Panc1 (cell line): ENCODE measurements at regions not wholly inside any gene's neighbourhood (a gene's known extent, or its start where the extent isn't known, plus 50 kb on each side); places are given as distances from the start of the nearest gene placed in this dataset.
A peak's percentile ranks its signal among the peaks of the same experiment; 100 is the strongest.
"Not testable (repeated sequence)": the region's sequence is repeated elsewhere in the genome, so short reads cannot be mapped to it uniquely, and the experiment has no call there.

ENCODE experiments used
- ATAC-seq: fragments of 200-7000 bp; cut with Tn5 transposase; 2 replicates; pipeline ENCODE4 v1.9.1; 2020; ENCODE audit warnings: mild to moderate bottlenecking, moderate library complexity
- BruUV-seq: library from RNA; stranded (reverse); fragments of 400-500 nt; replicated peaks from 2 replicates; lab custom pipeline; 2021; lab: Mats Ljungman, UMichigan
- CTCF ChIA-PET: fragments of 300-600 bp; sonication (Branson Sonifier 250); formaldehyde crosslinking; loops from one replicate; lab custom pipeline; 2022; ENCODE audit warnings: antibody characterized with exemption; lab: Charles Lee
- POLR2A ChIA-PET: fragments of 300-600 bp; sonication (Branson Sonifier 250); formaldehyde crosslinking; loops from one replicate; lab custom pipeline; 2022; ENCODE audit warnings: antibody characterized with exemption; lab: Charles Lee
- DNase-seq: peaks from one replicate; pipeline ENCODE4 v3.0.0-alpha.2; 2010; ENCODE audit warnings: low read depth, low spot score
- H3K27ac ChIP-seq: 2 replicates; pipeline ENCODE4 v1.5.1; 2011; ENCODE audit warnings: mild to moderate bottlenecking, low read length, inconsistent platforms
- H3K27me3 ChIP-seq: fragments of 200-500 bp; sonication (Bioruptor generic); 2 replicates; pipeline ENCODE4 v1.6.0; 2014; ENCODE audit warnings: low read length, inconsistent platforms; ENCODE audit not compliant: control insufficient read depth, insufficient read depth
- H3K36me3 ChIP-seq: fragments of 200-500 bp; sonication (Bioruptor generic); 2 replicates; pipeline ENCODE4 v1.5.1; 2014; ENCODE audit warnings: inconsistent platforms, mild to moderate bottlenecking, low read length, moderate library complexity; ENCODE audit not compliant: control insufficient read depth, insufficient read depth
- H3K4me1 ChIP-seq: 2 replicates; pipeline ENCODE4 v1.5.1; 2011; ENCODE audit warnings: inconsistent platforms, mild to moderate bottlenecking, low read length, moderate library complexity; ENCODE audit not compliant: control insufficient read depth, insufficient read depth
- H3K4me3 ChIP-seq, 2 experiments: 2 replicates each; pipeline ENCODE4 v1.5.1; 2011 to 2012; ENCODE audit warnings: low read depth in 2 of 2, low read length in 2 of 2, mild to moderate bottlenecking in 2 of 2, inconsistent platforms in 1 of 2, moderate library complexity in 1 of 2
- H3K9me3 ChIP-seq: fragments of 200-500 bp; sonication (Bioruptor generic); 2 replicates; pipeline ENCODE4 v1.5.1; 2014; ENCODE audit warnings: low read depth, mild to moderate bottlenecking, inconsistent platforms, low read length, moderate library complexity; ENCODE audit not compliant: control insufficient read depth, insufficient read depth
- SIN3A ChIP-seq: IDR thresholded peaks from 2 replicates; pipeline ENCODE4 v1.6.1; 2012; ENCODE audit warnings: low read depth, mild to moderate bottlenecking, low read length, moderate library complexity, borderline replicate concordance; ENCODE audit not compliant: insufficient read depth
- TCF7L2 ChIP-seq: IDR thresholded peaks from 2 replicates; pipeline ENCODE4 v1.6.1; 2011; ENCODE audit warnings: mild to moderate bottlenecking, low read depth, low read length, inconsistent platforms
- in situ Hi-C: cut with HindIII; loops from 2 replicates; pipeline ENCODE4 v1.10.0; 2016; ENCODE audit warnings: low sequenced_read_pairs, low pct_unique_long_range_greater_than_20kb
- intact Hi-C: fragments of 100-400 bp; cut with micrococcal nuclease; formaldehyde crosslinking; loops from one replicate; pipeline ENCODE4 v1.10.0; 2022; ENCODE audit not compliant: unreplicated experiment
- TF ChIP-seq, protein P1 (sequence below), 2 experiments: IDR thresholded peaks; 2 replicates each; pipeline ENCODE4 v1.6.1; 2011 to 2012; ENCODE audit warnings: low read depth in 2 of 2, control low read depth in 1 of 2, low read length in 1 of 2, mild to moderate bottlenecking in 1 of 2, moderate library complexity in 1 of 2; ENCODE audit not compliant: insufficient read depth in 1 of 2

DNA sequence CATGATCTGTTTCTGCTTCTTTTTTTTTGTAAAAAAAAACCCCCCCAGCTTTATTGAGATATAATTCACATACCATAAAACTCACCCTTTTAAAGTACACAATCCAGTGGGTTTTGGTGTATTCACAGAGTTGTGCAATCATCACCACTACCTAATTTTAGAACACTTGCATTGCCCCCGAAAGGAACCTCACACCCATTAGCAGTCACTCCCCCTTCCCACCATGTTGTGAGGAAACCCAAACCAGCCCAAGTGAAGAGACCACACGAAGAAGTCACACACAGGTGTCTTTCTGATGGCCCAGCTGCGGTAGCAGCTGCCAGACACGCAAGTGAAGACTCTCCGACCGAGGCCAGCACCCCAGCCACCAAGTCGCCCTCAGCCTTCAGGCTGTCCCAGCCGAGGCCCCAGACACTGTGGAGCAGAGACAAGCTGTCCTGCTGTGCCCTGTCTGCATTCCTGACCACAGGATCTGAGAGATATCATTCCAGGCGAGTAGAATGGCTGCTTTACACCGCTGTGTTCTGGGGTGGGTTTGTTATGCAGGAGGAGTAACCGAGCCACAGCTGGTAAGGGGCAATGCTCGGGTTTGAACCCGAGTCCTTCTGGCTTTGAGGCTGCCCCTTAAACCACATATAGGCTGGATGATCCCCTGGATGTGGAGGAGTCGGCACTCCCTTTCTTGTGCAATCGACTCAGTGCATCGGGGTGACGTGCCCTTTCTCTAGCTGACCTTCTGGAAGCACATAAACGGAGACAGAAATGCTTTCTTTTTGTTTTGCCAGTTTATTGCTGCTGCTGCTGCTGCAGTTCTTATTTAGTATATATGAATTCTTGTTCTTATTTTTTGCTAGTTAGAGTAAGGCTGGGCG is 59.1 kb upstream of the PTPN1 start:
- in situ Hi-C loops (no loop called here), intact Hi-C loops (no loop called here)
- peaks cover 13% of the 10 kb centered on the region for H3K4me1 ChIP-seq
- no TSS peak for BruUV-seq
- H3K4me3 ChIP-seq, result peak overlapping the region in 1 of 2 experiments; percentile 15; a peak in 1 of 4 replicates
- ChIA-PET POLR2A (interaction anchor here (0.6 kb wide), 1 partner anchor 27 kb away, joined by 3 read pairs; no protein-coding TSS in a partner anchor), CTCF (no interaction called here)
- no peaks in the 10 kb centered on the region for H3K27me3 ChIP-seq
- DNase-seq, result no peak
- H3K27ac ChIP-seq, result peak overlapping the region; percentile 42; the same call in 1 of the 2 replicates
- H3K9me3 ChIP-seq, result no peaks in the 10 kb centered on the region
- H3K36me3 ChIP-seq, result no peaks in the 10 kb centered on the region
- ATAC-seq, result peak; percentile 73
- TF ChIP-seq, protein P1, sequence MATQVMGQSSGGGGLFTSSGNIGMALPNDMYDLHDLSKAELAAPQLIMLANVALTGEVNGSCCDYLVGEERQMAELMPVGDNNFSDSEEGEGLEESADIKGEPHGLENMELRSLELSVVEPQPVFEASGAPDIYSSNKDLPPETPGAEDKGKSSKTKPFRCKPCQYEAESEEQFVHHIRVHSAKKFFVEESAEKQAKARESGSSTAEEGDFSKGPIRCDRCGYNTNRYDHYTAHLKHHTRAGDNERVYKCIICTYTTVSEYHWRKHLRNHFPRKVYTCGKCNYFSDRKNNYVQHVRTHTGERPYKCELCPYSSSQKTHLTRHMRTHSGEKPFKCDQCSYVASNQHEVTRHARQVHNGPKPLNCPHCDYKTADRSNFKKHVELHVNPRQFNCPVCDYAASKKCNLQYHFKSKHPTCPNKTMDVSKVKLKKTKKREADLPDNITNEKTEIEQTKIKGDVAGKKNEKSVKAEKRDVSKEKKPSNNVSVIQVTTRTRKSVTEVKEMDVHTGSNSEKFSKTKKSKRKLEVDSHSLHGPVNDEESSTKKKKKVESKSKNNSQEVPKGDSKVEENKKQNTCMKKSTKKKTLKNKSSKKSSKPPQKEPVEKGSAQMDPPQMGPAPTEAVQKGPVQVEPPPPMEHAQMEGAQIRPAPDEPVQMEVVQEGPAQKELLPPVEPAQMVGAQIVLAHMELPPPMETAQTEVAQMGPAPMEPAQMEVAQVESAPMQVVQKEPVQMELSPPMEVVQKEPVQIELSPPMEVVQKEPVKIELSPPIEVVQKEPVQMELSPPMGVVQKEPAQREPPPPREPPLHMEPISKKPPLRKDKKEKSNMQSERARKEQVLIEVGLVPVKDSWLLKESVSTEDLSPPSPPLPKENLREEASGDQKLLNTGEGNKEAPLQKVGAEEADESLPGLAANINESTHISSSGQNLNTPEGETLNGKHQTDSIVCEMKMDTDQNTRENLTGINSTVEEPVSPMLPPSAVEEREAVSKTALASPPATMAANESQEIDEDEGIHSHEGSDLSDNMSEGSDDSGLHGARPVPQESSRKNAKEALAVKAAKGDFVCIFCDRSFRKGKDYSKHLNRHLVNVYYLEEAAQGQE (IDR thresholded peaks at IDR 0.05; ENCODE audit: insufficient read depth in 1 of 2, low read depth in 2 of 2, low read length in 1 of 2), result no peak
- TF ChIP-seq SIN3A, result no peak
- TF ChIP-seq TCF7L2, result peak; percentile 53; the same call in 1 of the 2 replicates

DNA sequence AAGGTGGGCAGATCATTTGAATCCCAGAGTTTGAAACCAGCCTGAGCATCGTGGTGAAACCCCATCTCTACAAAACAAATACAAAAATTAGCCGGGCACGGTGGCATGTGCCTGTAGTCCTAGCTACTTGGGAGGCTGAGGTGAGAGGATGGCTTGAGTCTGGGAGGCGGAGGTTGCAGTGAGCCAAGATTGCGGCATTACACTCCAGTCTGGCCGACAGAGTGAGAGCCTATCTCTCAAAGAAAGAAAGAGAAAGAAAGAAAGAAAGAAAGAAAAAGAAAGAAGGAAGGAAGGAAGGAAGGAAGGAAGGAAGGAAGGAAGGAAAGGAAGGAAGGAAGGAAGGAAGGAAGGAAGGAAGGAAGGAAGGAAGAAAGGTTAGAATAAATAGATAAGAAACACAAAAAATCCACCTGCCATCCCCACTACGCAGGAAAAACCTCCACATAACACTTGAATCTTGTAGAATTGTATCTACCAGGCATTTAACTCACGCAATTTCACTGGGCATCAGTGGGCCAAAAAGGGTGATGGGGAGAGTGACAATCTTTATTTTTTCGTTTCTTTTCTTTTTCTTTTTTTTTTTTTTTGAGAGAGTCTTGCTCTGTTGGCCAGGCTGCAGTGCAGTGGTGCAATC is 58.3 kb upstream of the PTPN1 start:
- H3K36me3 ChIP-seq, DNase-seq, H3K9me3 ChIP-seq, BruUV-seq, ATAC-seq, H3K4me3 ChIP-seq, H3K27ac ChIP-seq, intact Hi-C loops, H3K27me3 ChIP-seq, POLR2A ChIA-PET, in situ Hi-C loops, CTCF ChIA-PET: not testable (repeated sequence)
- H3K4me1 ChIP-seq, result peaks cover 13% of the 10 kb centered on the region

DNA sequence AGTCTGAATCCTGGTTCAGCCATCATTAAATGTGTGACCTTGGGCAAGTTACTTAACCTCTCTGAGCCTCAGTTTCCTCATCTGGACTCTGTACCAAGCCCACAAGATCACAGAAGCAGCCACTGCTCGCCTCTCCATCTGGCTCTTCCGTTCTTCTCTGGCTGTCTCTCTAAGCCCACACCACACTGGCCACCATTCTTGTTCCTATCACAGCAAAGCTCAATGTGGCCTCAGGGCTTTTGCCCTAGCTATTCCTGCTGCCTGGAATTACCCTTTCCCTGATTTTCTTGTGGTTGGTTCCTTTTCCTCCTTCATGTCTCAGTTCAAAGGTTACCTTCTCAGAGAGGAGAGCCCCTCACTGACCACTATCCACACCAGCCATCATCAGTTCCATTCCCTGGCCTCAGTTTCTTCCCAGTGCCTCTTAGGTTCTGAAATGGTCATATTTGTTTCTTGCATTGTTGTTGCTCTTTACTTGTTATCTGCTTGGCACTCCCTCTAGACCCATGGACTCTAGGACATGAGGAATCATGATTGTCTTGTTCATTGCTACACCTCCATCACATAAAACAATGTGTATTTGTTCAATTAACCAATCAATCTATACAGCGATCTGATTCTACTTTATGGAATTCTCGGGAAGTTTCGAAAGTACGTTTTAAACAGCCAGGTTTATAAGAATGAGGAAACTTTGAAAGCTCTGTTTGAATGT is 56.5 kb upstream of the PTPN1 start:
- ChIA-PET POLR2A (no interaction called here), CTCF (no interaction called here)
- in situ Hi-C loops, result no loop called here
- BruUV-seq, result no TSS peak
- Histone ChIP-seq H3K27me3 (no peaks in the 10 kb centered on the region), H3K36me3 (no peaks in the 10 kb centered on the region), H3K9me3 (no peaks in the 10 kb centered on the region), H3K27ac (no peak overlapping the region), H3K4me1 (peaks cover 13% of the 10 kb centered on the region), H3K4me3 (no peak overlapping the region)
- no peak for DNase-seq
- TF ChIP-seq SIN3A, result no peak
- TF ChIP-seq, protein P1 (IDR thresholded peaks at IDR 0.05; ENCODE audit: insufficient read depth in 1 of 2, low read depth in 2 of 2, low read length in 1 of 2), result no peak
- intact Hi-C loops, result no loop called here
- ATAC-seq, result no peak

DNA sequence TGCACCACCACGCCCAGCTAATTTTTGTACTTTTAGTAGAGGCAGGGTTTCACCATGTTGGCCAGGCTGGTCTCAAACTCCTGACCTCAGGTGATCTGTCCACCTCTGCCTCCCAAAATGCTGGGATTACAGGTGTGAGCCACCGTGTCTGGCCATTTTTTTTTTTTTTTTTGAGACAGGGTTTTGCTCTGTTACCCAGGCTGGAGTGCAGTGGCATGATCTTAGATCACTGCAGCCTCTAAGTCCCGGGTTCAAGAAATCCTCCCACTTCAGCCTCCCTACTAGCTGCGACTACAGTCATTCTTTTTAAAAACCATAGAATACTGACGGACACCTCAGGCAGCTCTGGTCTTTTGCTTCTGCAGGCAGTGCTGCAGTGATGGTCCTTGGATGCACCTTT is 54.9 kb upstream of the PTPN1 start:
- in situ Hi-C loops, H3K27ac ChIP-seq, H3K4me1 ChIP-seq, ATAC-seq, H3K9me3 ChIP-seq, POLR2A ChIA-PET, H3K4me3 ChIP-seq, H3K36me3 ChIP-seq, DNase-seq, intact Hi-C loops, H3K27me3 ChIP-seq, BruUV-seq: not testable (repeated sequence)
- CTCF ChIA-PET, result interaction anchor here (0.7 kb wide), 1 partner anchor 200 kb away, joined by 4 read pairs; no protein-coding TSS in a partner anchor
